GM12878 (cell line): ENCODE measurements at regions not wholly inside any gene's neighbourhood (a gene's known extent, or its start where the extent isn't known, plus 50 kb on each side); places are given as distances from the start of the nearest gene placed in this dataset.

Source experiments
- ATAC-seq: fragments of 200-7000 bp; cut with Tn5 transposase; 3 replicates; pipeline ENCODE4 v1.9.1; 2020; ENCODE audit warnings: mild to moderate bottlenecking, moderate library complexity
- BruUV-seq: library from RNA; stranded (reverse); fragments of 400-500 nt; replicated peaks from 2 replicates; lab custom pipeline; 2021; lab: Mats Ljungman, UMichigan
- CTCF ChIA-PET: fragments of 300-600 bp; sonication (Branson Sonifier 250); formaldehyde crosslinking; extraction: SDS; loops from one replicate; lab custom pipeline; 2021; ENCODE audit warnings: inconsistent platforms; lab: Yijun Ruan, JAX
- POLR2A ChIA-PET: fragments of 350-600 bp; formaldehyde crosslinking; extraction: SDS; loops from one replicate; lab custom pipeline; 2021; ENCODE audit warnings: inconsistent platforms; lab: Charles Lee
- RAD21 ChIA-PET: fragments of 300-600 bp; sonication (Branson Sonifier 250); formaldehyde crosslinking; loops from one replicate; lab custom pipeline; 2023; ENCODE audit warnings: antibody characterized with exemption; ENCODE audit not compliant: unreplicated experiment; lab: Charles Lee
- SMC1A ChIA-PET: fragments of 300-600 bp; sonication (Branson Sonifier 250); formaldehyde crosslinking; loops from one replicate; lab custom pipeline; 2023; ENCODE audit not compliant: unreplicated experiment, uncharacterized antibody; lab: Charles Lee
- DNase-seq: peaks from one replicate; pipeline ENCODE4 v3.0.0-alpha.2; 2011; ENCODE audit warnings: low read depth, low spot score
- FAIRE-seq: peaks from 3 replicates; lab custom pipeline; 2011; peaks lifted over from hg19 to GRCh38; lab: Jason Lieb, UNC
- H2AFZ ChIP-seq: 2 replicates; pipeline ENCODE4 v1.6.0; 2011; ENCODE audit warnings: low read depth, low read length, control low read depth; ENCODE audit not compliant: control insufficient read depth
- H3K27ac ChIP-seq: 2 replicates; pipeline ENCODE4 v1.5.1; 2011; ENCODE audit warnings: control low read depth; ENCODE audit not compliant: control insufficient read depth, insufficient read depth
- H3K27me3 ChIP-seq, 2 experiments: replicated peaks in 1 of 2; 2 replicates each; pipeline versions ENCODE4 v1.6.0 to v1.6.1; 2011; ENCODE audit warnings: low read length in 1 of 2; ENCODE audit not compliant: control insufficient read depth in 2 of 2, insufficient read depth in 2 of 2
- H3K36me3 ChIP-seq, 2 experiments: 2 replicates each; pipeline ENCODE4 v1.5.1; 2011; ENCODE audit warnings: low read length in 1 of 2; ENCODE audit not compliant: control insufficient read depth in 2 of 2, insufficient read depth in 2 of 2
- H3K4me1 ChIP-seq: 2 replicates; pipeline ENCODE4 v1.6.1; 2011; ENCODE audit warnings: mild to moderate bottlenecking, low read length, moderate library complexity, mixed read lengths; ENCODE audit not compliant: control insufficient read depth, insufficient read depth
- H3K4me2 ChIP-seq: 2 replicates; pipeline ENCODE4 v1.6.0; 2011; ENCODE audit warnings: control low read depth; ENCODE audit not compliant: control insufficient read depth, insufficient read depth
- H3K4me3 ChIP-seq: fragments of 200-600 bp; sonication (generic); 2 replicates; pipeline ENCODE4 v1.5.1; 2016
- H3K79me2 ChIP-seq: 2 replicates; pipeline ENCODE4 v1.6.0; 2011; ENCODE audit warnings: low read length; ENCODE audit not compliant: control insufficient read depth, insufficient read depth
- H3K9ac ChIP-seq: 2 replicates; pipeline ENCODE4 v1.8.0; 2011; ENCODE audit warnings: low read length, control low read depth, mixed read lengths; ENCODE audit not compliant: control insufficient read depth, insufficient read depth
- H3K9me3 ChIP-seq: replicated peaks from 3 replicates; pipeline ENCODE4 v1.5.1; 2011; ENCODE audit warnings: mild to moderate bottlenecking, low read length; ENCODE audit not compliant: control insufficient read depth, insufficient read depth
- H4K20me1 ChIP-seq: 2 replicates; pipeline ENCODE4 v1.6.0; 2011; ENCODE audit not compliant: control insufficient read depth, insufficient read depth
- MEF2B ChIP-seq: fragments of 450-650 bp; IDR thresholded peaks from 2 replicates; pipeline ENCODE4 v1.6.1; 2018; ENCODE audit warnings: mild to moderate bottlenecking, moderate library complexity; ENCODE audit not compliant: partially characterized antibody, poor library complexity, severe bottlenecking
- STAT1 ChIP-seq: fragments of 450-650 bp; conservative IDR thresholded peaks from 2 replicates; pipeline ENCODE4 v1.6.1; 2014; ENCODE audit warnings: antibody characterized with exemption, mild to moderate bottlenecking
- WRNIP1 ChIP-seq: IDR thresholded peaks from 2 replicates; pipeline ENCODE4 v1.6.1; 2011; ENCODE audit warnings: low read depth, low read length, improper control_type of control experiment, borderline replicate concordance
- ZBTB40 ChIP-seq: fragments of 450-650 bp; IDR thresholded peaks from 2 replicates; pipeline ENCODE4 v1.6.1; 2016; ENCODE audit warnings: mild to moderate bottlenecking, moderate library complexity, borderline replicate concordance
- ZSCAN29 ChIP-seq: fragments of 450-650 bp; IDR thresholded peaks from 2 replicates; pipeline ENCODE4 v1.6.1; 2017; ENCODE audit warnings: mild to moderate bottlenecking, moderate library complexity
- WGBS: methylation state at CpG from one replicate; pipeline ENCODE4 v1.1.6; 2016; ENCODE audit warnings: low lambda C conversion rate; ENCODE audit not compliant: insufficient replicate concordance, insufficient coverage; ENCODE audit errors: missing lambda C conversion rate; 5-methylcytosine and 5-hydroxymethylcytosine counted together
- in situ Hi-C: fragments of 300-500 bp; cut with MboI; formaldehyde crosslinking; loops from 9 replicates; pipeline ENCODE4 v1.14.3; 2018; ENCODE audit warnings: mixed read lengths
- intact Hi-C: fragments of 100-400 bp; cut with micrococcal nuclease; formaldehyde crosslinking; loops from one replicate; pipeline ENCODE4 v1.14.2; 2022; ENCODE audit not compliant: unreplicated experiment

GRCh38 chr10:31112961-31113360, 81.3 kb upstream of the ZNF438 start:
- Histone ChIP-seq H3K9ac (no peak overlapping the region), H3K27me3 (no peaks in the 10 kb centered on the region), H3K4me2 (no peak overlapping the region)
- BruUV-seq = no TSS peak
- SMC1A ChIA-PET = no interaction called here
- no peak for TF ChIP-seq ZBTB40
- TF ChIP-seq, all 136 proteins: peak for 0
- Histone ChIP-seq H3K4me1 (no peaks in the 10 kb centered on the region), H4K20me1 (no peaks in the 10 kb centered on the region), H3K4me3 (no peak overlapping the region), H3K79me2 (no peaks in the 10 kb centered on the region), H3K36me3 (no peaks in the 10 kb centered on the region), H2AFZ (no peak overlapping the region), H3K9me3 (no peaks in the 10 kb centered on the region; the same call in 2 of the 3 replicates), H3K27ac (no peak overlapping the region)
- 34% methylated on average over 3 of the region's 3 CpGs for WGBS
- in situ Hi-C loops = no loop called here
- DNase-seq (no peak), ATAC-seq (no peak), FAIRE-seq (no peak)
- POLR2A ChIA-PET = no interaction called here
- CTCF ChIA-PET = interaction anchor here (1.0 kb wide), 1 partner anchor 8 kb away, joined by 3 read pairs; no protein-coding TSS in a partner anchor
- RAD21 ChIA-PET = no interaction called here
- intact Hi-C loops = no loop called here

- no peak for DNase-seq
- Histone ChIP-seq H3K4me2 (no peak overlapping the region), H3K79me2 (no peaks in the 10 kb centered on the region), H3K27me3 (no peaks in the 10 kb centered on the region), H3K36me3 (no peaks in the 10 kb centered on the region), H3K27ac (no peak overlapping the region), H2AFZ (no peak overlapping the region), H3K4me1 (no peaks in the 10 kb centered on the region), H3K9ac (no peak overlapping the region), H3K9me3 (no peaks in the 10 kb centered on the region; the same call in 2 of the 3 replicates), H4K20me1 (no peaks in the 10 kb centered on the region), H3K4me3 (no peak overlapping the region)
- SMC1A ChIA-PET = interaction anchor here (0.9 to 1.2 kb wide), 3 partner anchors 13 to 28 kb away, joined by 3 read pairs; no protein-coding TSS in a partner anchor
- TF ChIP-seq WRNIP1 (no peak), STAT1 (no peak), MEF2B (no peak), ZSCAN29 (no peak)
- in situ Hi-C loops (no loop called here), intact Hi-C loops (no loop called here)
- no peak for FAIRE-seq
- BruUV-seq = no TSS peak
- 48% methylated on average over 6 of the region's 6 CpGs for WGBS
- ATAC-seq = no peak
- RAD21 ChIA-PET = interaction anchor here (0.6 kb wide), 1 partner anchor 18 kb away, joined by 3 read pairs; no protein-coding TSS in a partner anchor
- POLR2A ChIA-PET = interaction anchor here (0.7 kb wide), 1 partner anchor 10 kb away, joined by 3 read pairs; no protein-coding TSS in a partner anchor
- CTCF ChIA-PET = interaction anchor here (0.7 kb wide), 1 partner anchor 85 kb away, joined by 3 read pairs; the partner anchor contains the start of gene ZNF438
Observed at GRCh38 chr10:31116226-31116625, 84.6 kb upstream of the ZNF438 start.
